H9 (cell line): ENCODE measurements at regions not wholly inside any gene's neighbourhood (a gene's known extent, or its start where the extent isn't known, plus 50 kb on each side); places are given as distances from the start of the nearest gene placed in this dataset.

Experiments used
- DNase-seq: peaks from one replicate; pipeline ENCODE4 v3.0.0-alpha.2; 2017
- H2AFZ ChIP-seq: one replicate; pipeline ENCODE4 v1.6.1; 2013; ENCODE audit warnings: mild to moderate bottlenecking, low read length, control low read depth, moderate library complexity
- H2AK5ac ChIP-seq: 2 replicates; pipeline ENCODE4 v1.6.1; 2013; ENCODE audit warnings: low read length, control low read depth, mixed read lengths; ENCODE audit not compliant: insufficient read length
- H2BK120ac ChIP-seq: one replicate; pipeline ENCODE4 v1.6.1; 2013; ENCODE audit warnings: low read depth, mild to moderate bottlenecking, low read length, control low read depth, inconsistent platforms; ENCODE audit not compliant: poor library complexity, severe bottlenecking
- H2BK12ac ChIP-seq: 2 replicates; pipeline ENCODE4 v1.6.1; 2013; ENCODE audit warnings: low read length, control low read depth, mixed read lengths, low read depth; ENCODE audit not compliant: insufficient read length
- H2BK15ac ChIP-seq: 2 replicates; pipeline ENCODE4 v1.6.1; 2013; ENCODE audit warnings: low read depth, low read length, control low read depth
- H2BK20ac ChIP-seq: one replicate; pipeline ENCODE4 v1.6.1; 2013; ENCODE audit warnings: low read depth, mild to moderate bottlenecking, low read length, control low read depth, inconsistent platforms; ENCODE audit not compliant: poor library complexity, severe bottlenecking
- H2BK5ac ChIP-seq: 2 replicates; pipeline ENCODE4 v1.6.1; 2013; ENCODE audit warnings: low read length, control low read depth, mixed read lengths; ENCODE audit not compliant: insufficient read length
- H3K14ac ChIP-seq: 2 replicates; pipeline ENCODE4 v1.6.1; 2013; ENCODE audit warnings: low read length, control low read depth; ENCODE audit not compliant: insufficient read depth
- H3K18ac ChIP-seq: 2 replicates; pipeline ENCODE4 v1.6.1; 2013; ENCODE audit warnings: low read depth, mild to moderate bottlenecking, mixed read lengths, low read length, control low read depth; ENCODE audit not compliant: insufficient read length
- H3K23ac ChIP-seq: 2 replicates; pipeline ENCODE4 v1.6.1; 2013; ENCODE audit warnings: low read length, control low read depth, mixed read lengths, low read depth; ENCODE audit not compliant: insufficient read length
- H3K23me2 ChIP-seq: 2 replicates; pipeline ENCODE4 v1.6.1; 2013; ENCODE audit warnings: low read depth, mild to moderate bottlenecking, mixed read lengths, low read length, control low read depth; ENCODE audit not compliant: insufficient read length, poor library complexity, severe bottlenecking
- H3K27ac ChIP-seq: 2 replicates; pipeline ENCODE4 v1.5.1; 2013; ENCODE audit warnings: low read length, control low read depth, mixed read lengths, low read depth; ENCODE audit not compliant: insufficient read length
- H3K27me3 ChIP-seq: 2 replicates; pipeline ENCODE4 v1.6.1; 2013; ENCODE audit warnings: low read length, control low read depth, inconsistent platforms; ENCODE audit not compliant: insufficient read depth
- H3K4ac ChIP-seq: 2 replicates; pipeline ENCODE4 v1.6.1; 2013; ENCODE audit warnings: low read depth, mild to moderate bottlenecking, control low read depth, inconsistent platforms, low read length, moderate library complexity
- H3K4me1 ChIP-seq: 2 replicates; pipeline ENCODE4 v1.6.1; 2013; ENCODE audit warnings: low read length, control low read depth, inconsistent platforms; ENCODE audit not compliant: insufficient read depth
- H3K4me2 ChIP-seq: 2 replicates; pipeline ENCODE4 v1.6.1; 2013; ENCODE audit warnings: low read length, control low read depth, mixed read lengths; ENCODE audit not compliant: insufficient read length, insufficient read depth
- H3K56ac ChIP-seq: 2 replicates; pipeline ENCODE4 v1.6.1; 2013; ENCODE audit warnings: low read depth, mild to moderate bottlenecking, mixed read lengths, low read length, control low read depth; ENCODE audit not compliant: insufficient read length
- H3K79me1 ChIP-seq: 2 replicates; pipeline ENCODE4 v1.6.1; 2013; ENCODE audit warnings: low read depth, mild to moderate bottlenecking, moderate library complexity, low read length, control low read depth, inconsistent platforms; ENCODE audit not compliant: insufficient read depth, poor library complexity, severe bottlenecking
- H3K79me2 ChIP-seq: 2 replicates; pipeline ENCODE4 v1.6.1; 2013; ENCODE audit warnings: low read length, control low read depth, inconsistent platforms; ENCODE audit not compliant: insufficient read depth
- H3K9ac ChIP-seq: 2 replicates; pipeline ENCODE4 v1.6.1; 2013; ENCODE audit warnings: low read length, control low read depth, mixed read lengths; ENCODE audit not compliant: insufficient read length; ENCODE audit errors: extremely low read depth
- H3K9me3 ChIP-seq: one replicate; pipeline ENCODE4 v1.6.1; 2013; ENCODE audit warnings: low read depth, low read length, inconsistent platforms; ENCODE audit not compliant: control insufficient read depth
- H3T11ph ChIP-seq: one replicate; pipeline ENCODE4 v1.6.1; 2013; ENCODE audit warnings: mild to moderate bottlenecking, low read length, control low read depth, inconsistent platforms
- H4K20me1 ChIP-seq: one replicate; pipeline ENCODE4 v1.6.1; 2013; ENCODE audit not compliant: control insufficient read depth, insufficient read length, insufficient read depth
- H4K5ac ChIP-seq: 2 replicates; pipeline ENCODE4 v1.6.1; 2013; ENCODE audit warnings: low read depth, mild to moderate bottlenecking, mixed read lengths, low read length, control low read depth; ENCODE audit not compliant: insufficient read length
- H4K8ac ChIP-seq: replicated peaks from 2 replicates; pipeline ENCODE4 v1.6.1; 2013; ENCODE audit warnings: low read length, control low read depth, mixed read lengths, low read depth; ENCODE audit not compliant: insufficient read length
- H4K91ac ChIP-seq: 2 replicates; pipeline ENCODE4 v1.6.1; 2013; ENCODE audit warnings: low read depth, mild to moderate bottlenecking, moderate library complexity, mixed read lengths, low read length, control low read depth; ENCODE audit not compliant: insufficient read length
- H3K27ac Mint-ChIP-seq, 3 experiments: 2 replicates in 2 of 3; 3 replicates in 1 of 3; pipeline ENCODE4 v1.8.0; 2020 to 2021; ENCODE audit warnings: mixed read lengths in 3 of 3, mild to moderate bottlenecking in 1 of 3, moderate library complexity in 1 of 3
- H3K27me3 Mint-ChIP-seq: 2 replicates; pipeline ENCODE4 v1.8.0; 2021; ENCODE audit warnings: low read depth, mild to moderate bottlenecking, moderate library complexity, mixed read lengths
- H3K36me3 Mint-ChIP-seq, 3 experiments: 2 replicates in 2 of 3; 3 replicates in 1 of 3; pipeline ENCODE4 v1.8.0; 2020 to 2021; ENCODE audit warnings: low read depth in 3 of 3, mixed read lengths in 3 of 3; ENCODE audit not compliant: insufficient read depth in 1 of 3
- H3K4me1 Mint-ChIP-seq, 2 experiments: 2 replicates each; pipeline ENCODE4 v1.8.0; 2020; ENCODE audit warnings: mixed read lengths in 2 of 2
- H3K4me3 Mint-ChIP-seq, 2 experiments: 2 replicates in 1 of 2; 3 replicates in 1 of 2; pipeline ENCODE4 v1.8.0; 2020 to 2021; ENCODE audit warnings: mild to moderate bottlenecking in 2 of 2, mixed read lengths in 2 of 2, moderate library complexity in 1 of 2
- H3K9me3 Mint-ChIP-seq, 2 experiments: 2 replicates in 1 of 2; 3 replicates in 1 of 2; pipeline ENCODE4 v1.8.0; 2020; ENCODE audit warnings: mild to moderate bottlenecking in 2 of 2, mixed read lengths in 2 of 2, moderate library complexity in 1 of 2
- CTCF ChIP-seq: fragments of 200-600 bp; sonication (generic); conservative IDR thresholded peaks from 3 replicates; pipeline ENCODE4 v1.8.0; 2021; ENCODE audit warnings: antibody characterized with exemption, mild to moderate bottlenecking
- WGBS: extraction: QIAGEN DNeasy Blood & Tissue Kit; methylation state at CpG from one replicate; pipeline ENCODE4 v1.1.7; 2013; ENCODE audit warnings: missing lambda C conversion rate, low lambda C conversion rate, mixed read lengths; ENCODE audit not compliant: insufficient read length; ENCODE audit errors: extremely low coverage; 5-methylcytosine and 5-hydroxymethylcytosine counted together

GRCh38 chr6:19408331-19408730, 428.8 kb upstream of the ID4 start:
- Histone ChIP-seq H3K23me2 (no peaks in the 10 kb centered on the region), H3K18ac (no peak overlapping the region), H4K5ac (no peak overlapping the region), H2AFZ (no peak overlapping the region), H3K79me2 (no peaks in the 10 kb centered on the region), H3K4ac (no peak overlapping the region), H3K9me3 (no peaks in the 10 kb centered on the region), H4K91ac (no peak overlapping the region), H2AK5ac (no peak overlapping the region), H3K4me1 (no peaks in the 10 kb centered on the region), H2BK120ac (no peak overlapping the region), H3K9ac (no peak overlapping the region), H3K56ac (no peak overlapping the region), H2BK15ac (no peak overlapping the region), H3K27ac (no peak overlapping the region), H3K27me3 (no peaks in the 10 kb centered on the region), H3K14ac (no peak overlapping the region), H4K8ac (no peak overlapping the region), H4K20me1 (no peaks in the 10 kb centered on the region), H3K4me2 (no peak overlapping the region), H2BK5ac (no peak overlapping the region), H3K23ac (no peak overlapping the region), H3K79me1 (no peaks in the 10 kb centered on the region), H2BK12ac (no peak overlapping the region), H2BK20ac (no peak overlapping the region), H3T11ph (no peak overlapping the region)
- Mint-ChIP-seq H3K27me3 (no peaks in the 10 kb centered on the region), H3K4me1 (no peaks in the 10 kb centered on the region), H3K36me3 (peaks cover 6 to 12% (median 9%) of the 10 kb centered on the region in 3 experiments), H3K4me3 (no peak overlapping the region), H3K9me3 (peaks cover 13 to 20% of the 10 kb centered on the region in 2 experiments), H3K27ac (no peak overlapping the region)
- no peak for DNase-seq
- no peak for TF ChIP-seq CTCF
- no CpG with 5 or more reads among the region's 3 CpGs for WGBS
